ENCODE measurements at regions not wholly inside any gene's neighbourhood (a gene's known extent, or its start where the extent isn't known, plus 50 kb on each side); places are given as distances from the start of the nearest gene placed in this dataset.

GRCh38 chr2:71929482-71929772 is 218.2 kb downstream of the CYP26B1 start:
- TF ChIP-seq CTCF (IDR thresholded peaks at IDR 0.05): no peak
- TF ChIP-seq POLR2A (IDR thresholded peaks at IDR 0.05): no peak
